Thyroid gland (tissue), 4 donors: ENCODE measurements at regions not wholly inside any gene's neighbourhood (a gene's known extent, or its start where the extent isn't known, plus 50 kb on each side); places are given as distances from the start of the nearest gene placed in this dataset.

Source experiments
- DNase-seq, 2 donors: peaks; one replicate each; pipeline ENCODE4 v3.0.0-alpha.2; 2019
- H3K27ac ChIP-seq, 3 donors: fragments of 200-600 bp; sonication (generic); 1 replicate in 2 of 3; 2 replicates in 1 of 3; pipeline ENCODE4 v1.5.1; 2016 to 2019; ENCODE audit warnings: mild to moderate bottlenecking in 1 of 3, moderate library complexity in 1 of 3
- H3K27me3 ChIP-seq: fragments of 200-600 bp; sonication (generic); one replicate; pipeline ENCODE4 v1.5.1; 2019
- H3K36me3 ChIP-seq, 2 donors: fragments of 200-600 bp; sonication (generic); one replicate each; pipeline ENCODE4 v1.5.1; 2016 to 2019
- H3K4me1 ChIP-seq, 2 donors: fragments of 200-600 bp; sonication (generic); one replicate each; pipeline ENCODE4 v1.5.1; 2017 to 2019
- H3K4me3 ChIP-seq, 3 donors: fragments of 200-600 bp; sonication (generic); replicated peaks in 1 of 3; 1 replicate in 2 of 3; 2 replicates in 1 of 3; pipeline ENCODE4 v1.5.1; 2016; ENCODE audit warnings: mild to moderate bottlenecking in 1 of 3
- H3K9me3 ChIP-seq: fragments of 200-600 bp; sonication (generic); one replicate; pipeline ENCODE4 v1.5.1; 2017
- CTCF ChIP-seq, 6 experiments: fragments of 200-600 bp in 3 of 6; fragments of 450-650 bp in 3 of 6; sonication (generic) in 3 of 6; IDR thresholded peaks; one replicate each; pipeline ENCODE4 v1.5.1; 2016 to 2019; ENCODE audit warnings: antibody characterized with exemption in 6 of 6, mild to moderate bottlenecking in 2 of 6, inconsistent platforms in 1 of 6, moderate library complexity in 1 of 6
- POLR2A ChIP-seq, 2 donors: fragments of 450-650 bp; IDR thresholded peaks; one replicate each; pipeline ENCODE4 v1.6.1; 2017; ENCODE audit warnings: antibody characterized with exemption in 2 of 2, mild to moderate bottlenecking in 2 of 2, moderate library complexity in 1 of 2
- WGBS, 2 donors: methylation state at CpG; one replicate each; pipeline ENCODE4 v1.1.5; 2017; 5-methylcytosine and 5-hydroxymethylcytosine counted together
- intact Hi-C: fragments of 100-400 bp; cut with DNase I; formaldehyde crosslinking; loops from one replicate; pipeline ENCODE4 v1.15.1; 2023

- TF ChIP-seq CTCF (IDR thresholded peaks at IDR 0.05), result no peak
- no peak for TF ChIP-seq POLR2A (IDR thresholded peaks at IDR 0.05)
- 92 to 97% methylated on average over 2 of the region's 2 CpGs for WGBS, 2 donors
- Histone ChIP-seq H3K9me3 (no peaks in the 10 kb centered on the region), H3K27ac (no peak overlapping the region), H3K27me3 (no peaks in the 10 kb centered on the region), H3K4me1 (no peaks in the 10 kb centered on the region), H3K4me3 (no peak overlapping the region), H3K36me3 (no peaks in the 10 kb centered on the region)
- intact Hi-C loops, result no loop called here
- no peak for DNase-seq
Observed at GRCh38 chr4:23278845-23279244, 586.1 kb downstream of the GBA3 start.

- intact Hi-C loops, result no loop called here
- H3K27ac ChIP-seq, result no peak overlapping the region
- H3K4me3 ChIP-seq, result no peak overlapping the region
- no peaks in the 10 kb centered on the region for H3K36me3 ChIP-seq
- no peaks in the 10 kb centered on the region for H3K9me3 ChIP-seq
- no peak for DNase-seq
- TF ChIP-seq CTCF (IDR thresholded peaks at IDR 0.05) (no peak), POLR2A (IDR thresholded peaks at IDR 0.05) (no peak)
- WGBS, 2 donors, result 80 to 91% methylated on average over 3 of the region's 3 CpGs
- no peaks in the 10 kb centered on the region for H3K27me3 ChIP-seq
- no peaks in the 10 kb centered on the region for H3K4me1 ChIP-seq
Observed at GRCh38 chr4:23276076-23276475, 583.3 kb downstream of the GBA3 start.

- no peak for TF ChIP-seq CTCF (IDR thresholded peaks at IDR 0.05)
- no peak for TF ChIP-seq POLR2A (IDR thresholded peaks at IDR 0.05)
- no peaks in the 10 kb centered on the region for H3K36me3 ChIP-seq
- H3K9me3 ChIP-seq, result no peaks in the 10 kb centered on the region
- H3K27me3 ChIP-seq, result no peaks in the 10 kb centered on the region
- intact Hi-C loops, result no loop called here
- H3K4me3 ChIP-seq, result no peak overlapping the region
- H3K27ac ChIP-seq, result no peak overlapping the region
- 41 to 48% methylated on average over 1 of the region's 1 CpG for WGBS, 2 donors
- DNase-seq, result no peak
- H3K4me1 ChIP-seq, result no peaks in the 10 kb centered on the region
Observed at GRCh38 chr4:23269566-23269965, 576.8 kb downstream of the GBA3 start.

- H3K27ac ChIP-seq, result no peak overlapping the region
- intact Hi-C loops, result no loop called here
Observed at GRCh38 chr4:23268072-23268771, 575.5 kb downstream of the GBA3 start.

More at GRCh38 chr4:23268072-23268771, 575.5 kb downstream of the GBA3 start:
- 71 to 75% methylated on average over 3 of the region's 3 CpGs for WGBS, 2 donors
- Histone ChIP-seq H3K27me3 (no peaks in the 10 kb centered on the region), H3K4me3 (no peak overlapping the region), H3K36me3 (no peaks in the 10 kb centered on the region), H3K4me1 (no peaks in the 10 kb centered on the region), H3K9me3 (no peaks in the 10 kb centered on the region)
- no peak for DNase-seq
- TF ChIP-seq POLR2A (IDR thresholded peaks at IDR 0.05) (no peak), CTCF (IDR thresholded peaks at IDR 0.05) (no peak)
